ENCODE measurements at regions not wholly inside any gene's neighbourhood (a gene's known extent, or its start where the extent isn't known, plus 50 kb on each side); places are given as distances from the start of the nearest gene placed in this dataset.

DNA sequence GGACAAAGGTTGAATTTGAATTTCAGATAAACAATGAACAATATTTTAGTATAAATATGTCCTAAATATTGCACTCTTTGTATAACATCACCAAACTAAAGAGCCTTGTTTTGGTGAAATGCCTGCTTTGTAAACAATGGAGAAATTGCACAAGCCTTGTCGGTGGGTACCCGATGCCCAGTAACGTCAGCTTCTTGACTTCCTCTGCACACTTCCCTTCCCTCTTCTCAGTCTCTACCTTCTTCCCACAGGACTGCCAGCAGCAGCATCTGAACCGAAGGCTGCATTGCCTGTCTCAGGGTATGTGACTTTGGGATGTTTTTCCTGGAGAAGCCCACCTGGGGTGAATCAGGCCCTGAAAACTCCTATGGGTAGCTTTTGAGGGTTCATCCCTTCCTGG, 113.9 kb downstream of the UTP18 start:
- H3K4me2 ChIP-seq (ENCODE audit: low read length): no peak overlapping the region
- TF ChIP-seq, protein P1, sequence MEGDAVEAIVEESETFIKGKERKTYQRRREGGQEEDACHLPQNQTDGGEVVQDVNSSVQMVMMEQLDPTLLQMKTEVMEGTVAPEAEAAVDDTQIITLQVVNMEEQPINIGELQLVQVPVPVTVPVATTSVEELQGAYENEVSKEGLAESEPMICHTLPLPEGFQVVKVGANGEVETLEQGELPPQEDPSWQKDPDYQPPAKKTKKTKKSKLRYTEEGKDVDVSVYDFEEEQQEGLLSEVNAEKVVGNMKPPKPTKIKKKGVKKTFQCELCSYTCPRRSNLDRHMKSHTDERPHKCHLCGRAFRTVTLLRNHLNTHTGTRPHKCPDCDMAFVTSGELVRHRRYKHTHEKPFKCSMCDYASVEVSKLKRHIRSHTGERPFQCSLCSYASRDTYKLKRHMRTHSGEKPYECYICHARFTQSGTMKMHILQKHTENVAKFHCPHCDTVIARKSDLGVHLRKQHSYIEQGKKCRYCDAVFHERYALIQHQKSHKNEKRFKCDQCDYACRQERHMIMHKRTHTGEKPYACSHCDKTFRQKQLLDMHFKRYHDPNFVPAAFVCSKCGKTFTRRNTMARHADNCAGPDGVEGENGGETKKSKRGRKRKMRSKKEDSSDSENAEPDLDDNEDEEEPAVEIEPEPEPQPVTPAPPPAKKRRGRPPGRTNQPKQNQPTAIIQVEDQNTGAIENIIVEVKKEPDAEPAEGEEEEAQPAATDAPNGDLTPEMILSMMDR (IDR thresholded peaks at IDR 0.05; ENCODE audit: low read depth, low read length): no peak
- TF ChIP-seq EZH2phosphoT487 (IDR thresholded peaks at IDR 0.05; ENCODE audit: low read depth): no peak
- no peak overlapping the region for H3K27ac ChIP-seq (ENCODE audit: low read length)
- no peak overlapping the region for H2AFZ ChIP-seq (ENCODE audit: low read depth, low read length)
- 0 out of 2 replicates have a peak, but pooled peaks cover 3% of the 10 kb centered on the region for H3K27me3 ChIP-seq (ENCODE audit: low read depth, low read length)
- H3K9me3 ChIP-seq (ENCODE audit: insufficient read depth, low read length): no peaks in the 10 kb centered on the region
- no peaks in the 10 kb centered on the region for H4K20me1 ChIP-seq (ENCODE audit: insufficient read depth, low read length)
- H3K9ac ChIP-seq (ENCODE audit: low read length): no peak overlapping the region
- H3K4me1 ChIP-seq (ENCODE audit: low read length): peaks cover 8% of the 10 kb centered on the region
- H3K36me3 ChIP-seq (replicated peaks; ENCODE audit: low read depth, low read length): no peaks in the 10 kb centered on the region
- H3K79me2 ChIP-seq (ENCODE audit: low read length): no peaks in the 10 kb centered on the region
- H3K4me3 ChIP-seq (ENCODE audit: low read length): no peak overlapping the region

DNA sequence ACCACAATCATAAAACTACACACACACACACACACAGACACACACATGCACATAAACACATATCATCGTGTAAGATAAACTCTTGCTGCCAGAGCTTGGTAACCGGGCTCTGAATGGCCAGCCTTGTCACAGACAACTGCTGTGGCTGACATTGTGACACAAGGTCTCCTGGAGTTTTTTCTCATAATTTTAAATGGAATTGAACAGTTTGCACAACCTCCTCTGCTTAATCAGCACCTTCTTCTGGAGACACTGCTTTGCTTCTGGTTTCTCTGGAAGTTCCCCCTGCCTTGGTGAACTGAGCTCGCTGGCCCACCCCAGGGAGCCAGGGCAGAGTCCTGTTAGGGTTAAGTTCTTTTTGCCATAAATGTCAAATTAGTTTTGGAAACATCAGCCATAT, 115.4 kb downstream of the UTP18 start:
- Histone ChIP-seq H3K4me2 (ENCODE audit: low read length) (no peak overlapping the region), H3K27me3 (ENCODE audit: low read depth, low read length) (0 out of 2 replicates have a peak, but pooled peaks cover 5% of the 10 kb centered on the region), H3K79me2 (ENCODE audit: low read length) (no peaks in the 10 kb centered on the region), H3K4me3 (ENCODE audit: low read length) (no peak overlapping the region), H2AFZ (ENCODE audit: low read depth, low read length) (no peak overlapping the region), H3K36me3 (replicated peaks; ENCODE audit: low read depth, low read length) (no peaks in the 10 kb centered on the region), H3K27ac (ENCODE audit: low read length) (no peak overlapping the region), H4K20me1 (ENCODE audit: insufficient read depth, low read length) (no peaks in the 10 kb centered on the region), H3K9me3 (ENCODE audit: insufficient read depth, low read length) (no peaks in the 10 kb centered on the region), H3K4me1 (ENCODE audit: low read length) (peaks cover 8% of the 10 kb centered on the region), H3K9ac (ENCODE audit: low read length) (no peak overlapping the region)
- no peak for TF ChIP-seq EZH2phosphoT487 (IDR thresholded peaks at IDR 0.05; ENCODE audit: low read depth)
- TF ChIP-seq, protein P1 (IDR thresholded peaks at IDR 0.05; ENCODE audit: low read depth, low read length): no peak

DNA sequence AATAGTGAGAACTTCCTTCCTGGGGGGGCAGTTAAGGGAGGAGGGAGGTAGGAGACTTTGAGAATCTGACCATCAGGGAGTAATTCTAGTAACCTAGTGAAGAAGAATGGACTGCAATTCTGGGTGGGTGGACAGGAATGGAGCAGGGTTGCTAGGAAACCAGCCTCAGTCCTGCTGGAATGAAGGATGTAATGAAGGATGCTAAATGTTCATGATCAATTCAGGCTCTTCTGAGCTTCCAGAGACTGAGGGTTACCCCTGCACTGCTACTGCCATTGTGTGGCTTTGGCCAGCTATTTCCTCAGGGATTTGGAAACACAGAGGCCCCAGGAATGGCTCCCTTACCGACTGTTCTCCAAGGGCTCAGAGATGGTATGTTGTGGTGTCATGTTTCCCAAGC, 116.4 kb downstream of the UTP18 start:
- Histone ChIP-seq H3K9ac (ENCODE audit: low read length) (no peak overlapping the region), H3K9me3 (ENCODE audit: insufficient read depth, low read length) (no peaks in the 10 kb centered on the region), H4K20me1 (ENCODE audit: insufficient read depth, low read length) (no peaks in the 10 kb centered on the region), H3K79me2 (ENCODE audit: low read length) (no peaks in the 10 kb centered on the region), H3K27ac (ENCODE audit: low read length) (no peak overlapping the region), H2AFZ (ENCODE audit: low read depth, low read length) (no peak overlapping the region), H3K27me3 (ENCODE audit: low read depth, low read length) (peaks cover 11% of the 10 kb centered on the region; the same call in 1 of the 2 replicates), H3K4me2 (ENCODE audit: low read length) (no peak overlapping the region), H3K4me1 (ENCODE audit: low read length) (peaks cover 8% of the 10 kb centered on the region), H3K4me3 (ENCODE audit: low read length) (no peak overlapping the region), H3K36me3 (replicated peaks; ENCODE audit: low read depth, low read length) (no peaks in the 10 kb centered on the region)
- TF ChIP-seq EZH2phosphoT487 (IDR thresholded peaks at IDR 0.05; ENCODE audit: low read depth): no peak
- TF ChIP-seq, protein P1 (IDR thresholded peaks at IDR 0.05; ENCODE audit: low read depth, low read length): no peak

DNA sequence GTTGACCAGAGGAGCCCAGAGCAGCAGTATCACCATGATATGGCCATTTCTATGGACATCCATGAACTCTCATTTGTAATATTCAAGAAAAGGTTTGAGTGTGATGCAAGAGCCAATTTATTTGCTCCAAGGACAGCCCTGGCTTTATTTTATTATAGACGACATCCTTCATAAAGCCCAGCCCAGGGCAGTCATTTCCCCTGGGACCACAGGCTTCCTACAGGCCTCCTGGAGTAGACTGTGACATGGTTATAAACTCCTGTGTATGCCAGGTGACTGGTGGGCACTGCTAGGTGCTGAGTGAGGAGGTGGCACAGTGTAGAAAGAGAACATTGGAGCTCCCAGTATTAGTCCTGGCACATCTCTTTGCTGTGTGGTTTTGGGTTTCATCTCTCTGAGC, 120.9 kb downstream of the UTP18 start:
- Histone ChIP-seq H3K36me3 (replicated peaks; ENCODE audit: low read depth, low read length) (no peaks in the 10 kb centered on the region), H3K27me3 (ENCODE audit: low read depth, low read length) (peaks cover 16% of the 10 kb centered on the region), H3K27ac (ENCODE audit: low read length) (no peak overlapping the region), H3K79me2 (ENCODE audit: low read length) (no peaks in the 10 kb centered on the region), H3K4me2 (ENCODE audit: low read length) (no peak overlapping the region), H3K4me1 (ENCODE audit: low read length) (no peaks in the 10 kb centered on the region), H4K20me1 (ENCODE audit: insufficient read depth, low read length) (no peaks in the 10 kb centered on the region), H3K4me3 (ENCODE audit: low read length) (no peak overlapping the region), H3K9ac (ENCODE audit: low read length) (no peak overlapping the region), H3K9me3 (ENCODE audit: insufficient read depth, low read length) (no peaks in the 10 kb centered on the region), H2AFZ (ENCODE audit: low read depth, low read length) (no peak overlapping the region)
- TF ChIP-seq EZH2phosphoT487 (IDR thresholded peaks at IDR 0.05; ENCODE audit: low read depth): no peak
- TF ChIP-seq, protein P1 (IDR thresholded peaks at IDR 0.05; ENCODE audit: low read depth, low read length): no peak
